ENCODE measurements at regions not wholly inside any gene's neighbourhood (a gene's known extent, or its start where the extent isn't known, plus 50 kb on each side); places are given as distances from the start of the nearest gene placed in this dataset.
"Not testable (repeated sequence)": the region's sequence is repeated elsewhere in the genome, so short reads cannot be mapped to it uniquely, and the experiment has no call there.

- in situ Hi-C loops (cut with HindIII; ENCODE audit: low sequenced_read_pairs) = no loop called here
- no peak for DNase-seq (ENCODE audit: low read depth)
- no peak overlapping the region for H3K4me3 ChIP-seq (ENCODE audit: low read depth, low read length)
- no peak for TF ChIP-seq CTCF (IDR thresholded peaks at IDR 0.05; ENCODE audit: low read depth, low read length, missing control alignments)
Observed at GRCh38 chr18:14997357-14997756, 249.4 kb downstream of the ANKRD30B start.

DNA sequence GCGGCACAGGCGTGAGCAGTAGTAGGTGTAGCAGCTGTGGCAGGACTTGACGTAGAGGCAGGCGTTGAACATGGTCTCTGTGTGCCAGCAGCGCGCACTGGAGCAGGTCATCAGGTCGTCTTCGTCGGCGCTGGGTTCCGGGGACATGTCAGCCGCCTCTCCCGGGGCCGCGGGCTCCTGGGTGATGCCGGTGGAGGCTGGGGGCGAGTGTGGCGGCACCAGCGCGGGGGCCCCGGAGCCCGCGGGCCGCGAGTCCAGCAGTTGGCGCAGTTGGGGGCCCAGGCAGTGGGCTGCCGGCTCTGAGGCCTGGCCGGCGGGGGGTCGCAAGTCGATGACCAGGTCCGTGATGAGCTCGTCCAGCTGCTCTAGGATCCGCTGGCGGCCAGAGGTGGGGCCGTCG is 249.9 kb downstream of the ANKRD30B start:
- H3K4me3 ChIP-seq (ENCODE audit: low read depth, low read length); in situ Hi-C loops (cut with HindIII; ENCODE audit: low sequenced_read_pairs); DNase-seq (ENCODE audit: low read depth): not testable (repeated sequence)

DNA sequence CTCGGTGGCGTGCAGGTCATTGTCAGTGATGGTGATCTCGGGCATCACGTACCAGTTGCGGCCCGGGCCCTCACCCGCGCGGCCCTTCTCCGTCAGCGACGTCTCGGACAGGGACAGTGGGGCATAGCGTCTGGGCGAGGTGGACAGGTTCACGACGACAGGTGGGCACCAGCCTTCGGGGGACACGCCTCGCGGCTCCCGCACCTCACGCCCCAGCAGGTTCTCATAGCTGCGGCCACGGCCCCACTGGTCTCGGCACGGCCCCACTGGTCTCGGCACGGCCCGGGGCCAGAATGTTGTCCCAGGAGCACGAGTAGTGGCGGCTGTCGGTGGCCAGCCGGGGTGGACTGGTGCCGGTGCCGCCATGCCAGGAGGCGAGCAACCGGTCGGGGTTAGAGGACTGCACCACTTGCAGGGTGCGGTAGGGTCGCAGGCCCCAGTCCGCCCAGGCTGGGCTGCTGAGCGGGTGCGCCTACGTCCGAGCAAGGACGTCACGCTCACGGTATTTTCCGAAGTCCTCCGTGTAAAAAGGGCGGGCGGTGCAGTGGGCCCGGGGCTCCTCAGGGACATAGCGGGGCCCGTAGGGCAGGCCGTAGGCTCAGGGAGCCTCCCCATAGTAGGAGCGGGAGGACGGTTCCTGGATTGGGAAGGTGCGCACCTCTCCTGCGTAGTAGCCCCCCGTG is 250.5 kb downstream of the ANKRD30B start:
- in situ Hi-C loops (cut with HindIII; ENCODE audit: low sequenced_read_pairs); DNase-seq (ENCODE audit: low read depth): not testable (repeated sequence)

DNA sequence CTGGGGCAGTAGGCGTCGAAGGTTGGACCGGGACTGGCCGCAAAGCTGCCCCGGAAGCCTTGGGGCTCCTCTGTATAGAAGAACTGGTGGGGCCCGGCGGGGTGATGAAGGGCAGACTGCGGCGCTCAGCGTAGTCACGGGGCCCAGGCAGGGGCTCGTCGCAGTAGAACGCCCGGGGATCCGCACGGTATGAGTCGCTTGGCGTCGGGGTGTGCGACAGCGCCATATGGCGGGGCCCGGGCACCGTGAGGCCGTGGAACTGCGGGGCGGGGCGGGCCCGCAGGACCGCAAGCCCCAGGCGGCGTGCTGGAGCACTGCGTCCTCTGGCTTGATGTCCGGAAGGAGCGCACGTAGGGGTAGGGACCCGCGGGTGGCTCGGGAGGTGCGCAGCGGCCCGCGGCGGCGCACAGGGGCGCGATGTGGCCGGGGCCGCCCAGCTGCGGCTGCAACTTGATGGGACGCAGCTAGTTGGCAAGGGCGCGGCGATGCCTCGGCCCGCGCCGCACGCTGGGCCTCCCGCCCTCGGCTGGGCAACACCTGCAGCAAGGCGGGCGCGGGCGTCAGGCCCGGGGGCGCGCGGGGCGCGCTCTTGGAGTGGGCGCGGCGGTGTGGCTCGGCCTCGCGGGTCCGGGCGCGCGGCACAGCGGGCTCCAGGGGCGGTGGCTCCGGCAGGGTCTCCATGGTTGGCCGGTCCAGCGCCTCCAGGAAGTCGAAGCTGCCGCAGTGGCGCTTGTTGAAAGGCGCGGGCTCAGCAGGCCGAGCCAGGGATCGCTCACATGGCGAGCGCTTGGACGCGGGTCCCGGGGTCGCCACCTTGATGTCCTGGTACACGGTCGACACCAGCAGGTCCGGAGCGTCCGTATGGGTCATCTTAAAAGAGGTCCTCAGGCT is 251.4 kb downstream of the ANKRD30B start:
- in situ Hi-C loops (cut with HindIII; ENCODE audit: low sequenced_read_pairs) = no loop called here
- DNase-seq (ENCODE audit: low read depth) = no peak
- no peak for TF ChIP-seq CTCF (IDR thresholded peaks at IDR 0.05; ENCODE audit: low read depth, low read length, missing control alignments)
- H3K4me3 ChIP-seq (ENCODE audit: low read depth, low read length) = no peak overlapping the region

More for the DNA sequence above, 250.5 kb downstream of the ANKRD30B start:
- not testable (repeated sequence) for H3K4me3 ChIP-seq (ENCODE audit: low read depth, low read length)

DNA sequence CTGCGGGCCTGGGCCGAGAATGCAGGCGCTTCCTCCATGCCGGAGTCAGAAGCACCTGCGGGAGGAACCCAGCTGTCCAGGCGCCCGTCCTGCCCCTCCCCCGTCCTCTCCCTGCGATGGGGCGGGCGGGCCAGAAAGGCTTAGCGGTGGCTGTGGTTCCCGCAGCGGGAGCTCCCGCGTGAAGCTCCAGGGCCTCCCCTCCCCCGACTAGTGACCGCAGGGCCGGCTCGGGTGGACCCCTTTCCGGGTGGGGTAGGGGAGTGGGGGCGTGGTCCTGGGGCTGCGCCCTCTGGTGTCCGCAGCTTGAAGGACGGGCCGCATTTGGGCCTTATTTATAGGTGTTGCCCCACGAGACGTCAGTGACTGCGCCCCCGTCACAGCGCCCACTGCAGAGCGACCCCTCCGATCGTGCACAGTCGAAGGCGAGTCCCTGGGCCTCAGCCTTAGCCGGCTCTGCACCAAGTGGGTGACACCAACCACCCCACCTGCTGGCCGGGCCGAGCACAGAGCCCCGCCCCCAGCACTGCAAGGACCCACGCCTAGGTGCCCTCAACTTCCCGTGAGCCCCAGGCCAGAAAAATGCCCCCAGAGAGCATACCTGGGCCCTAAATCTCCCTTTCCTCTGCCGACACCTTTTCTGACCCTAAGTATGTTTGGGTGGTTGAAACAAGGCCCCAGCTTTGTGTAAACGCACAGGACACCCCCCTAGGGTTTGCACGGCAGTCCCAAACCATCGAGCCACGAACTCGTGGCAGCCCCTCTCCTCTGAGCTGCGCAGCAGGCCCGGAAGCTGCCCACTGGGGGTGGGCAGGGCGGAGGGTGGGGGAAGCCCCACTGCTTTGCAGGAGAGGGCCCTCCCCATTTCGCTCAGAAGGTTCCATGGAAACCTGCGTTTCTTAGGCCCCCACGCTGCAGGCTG is 252.4 kb downstream of the ANKRD30B start:
- H3K4me3 ChIP-seq (ENCODE audit: low read depth, low read length); in situ Hi-C loops (cut with HindIII; ENCODE audit: low sequenced_read_pairs); DNase-seq (ENCODE audit: low read depth): not testable (repeated sequence)

DNA sequence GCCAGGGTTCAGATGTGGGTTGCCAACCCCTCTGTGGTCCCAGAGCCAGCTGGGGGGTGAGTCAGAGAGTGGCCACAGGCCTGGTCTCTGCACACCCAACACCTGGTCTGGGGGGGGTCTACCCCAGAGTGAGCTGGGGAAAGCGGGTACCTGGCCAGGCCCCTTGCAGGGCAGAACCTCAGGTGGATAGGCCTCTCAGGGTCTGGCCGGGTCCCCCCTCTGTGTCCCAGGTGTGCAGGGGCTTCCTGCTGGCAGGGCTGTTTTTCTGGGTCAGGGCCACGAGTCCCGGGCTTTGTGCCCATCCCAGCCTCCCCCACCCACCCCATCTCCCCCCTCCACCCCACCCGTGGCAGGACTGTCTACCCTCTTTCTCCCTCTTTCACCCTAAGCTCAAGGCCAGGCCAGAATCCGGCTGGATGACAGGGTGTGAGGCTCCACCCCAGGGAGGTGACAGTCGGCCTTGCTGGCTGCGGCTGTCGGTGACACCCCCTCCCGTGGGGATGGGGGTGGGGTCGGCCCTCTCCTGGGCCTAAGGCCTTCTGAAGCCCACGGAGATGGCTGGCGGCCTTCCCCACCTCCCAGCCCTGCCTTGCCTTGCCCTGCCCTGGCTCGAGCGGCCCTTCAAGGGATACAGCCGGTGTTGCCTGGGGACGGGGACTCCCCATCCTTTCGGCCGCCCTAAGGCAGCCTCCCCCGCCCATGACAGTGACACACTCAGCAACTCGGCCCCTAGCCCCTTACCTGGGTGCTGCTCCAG is 253.2 kb downstream of the ANKRD30B start:
- in situ Hi-C loops (cut with HindIII; ENCODE audit: low sequenced_read_pairs); DNase-seq (ENCODE audit: low read depth); H3K4me3 ChIP-seq (ENCODE audit: low read depth, low read length): not testable (repeated sequence)

- H3K4me3 ChIP-seq (ENCODE audit: low read depth, low read length); DNase-seq (ENCODE audit: low read depth); in situ Hi-C loops (cut with HindIII; ENCODE audit: low sequenced_read_pairs): not testable (repeated sequence)
Observed at GRCh38 chr18:15001795-15002107, 253.8 kb downstream of the ANKRD30B start.

GRCh38 chr18:15002765-15003164 is 254.8 kb downstream of the ANKRD30B start:
- H3K4me3 ChIP-seq (ENCODE audit: low read depth, low read length); in situ Hi-C loops (cut with HindIII; ENCODE audit: low sequenced_read_pairs); DNase-seq (ENCODE audit: low read depth): not testable (repeated sequence)

GRCh38 chr18:15003231-15003630 is 255.3 kb downstream of the ANKRD30B start:
- DNase-seq (ENCODE audit: low read depth); in situ Hi-C loops (cut with HindIII; ENCODE audit: low sequenced_read_pairs): not testable (repeated sequence)

DNA sequence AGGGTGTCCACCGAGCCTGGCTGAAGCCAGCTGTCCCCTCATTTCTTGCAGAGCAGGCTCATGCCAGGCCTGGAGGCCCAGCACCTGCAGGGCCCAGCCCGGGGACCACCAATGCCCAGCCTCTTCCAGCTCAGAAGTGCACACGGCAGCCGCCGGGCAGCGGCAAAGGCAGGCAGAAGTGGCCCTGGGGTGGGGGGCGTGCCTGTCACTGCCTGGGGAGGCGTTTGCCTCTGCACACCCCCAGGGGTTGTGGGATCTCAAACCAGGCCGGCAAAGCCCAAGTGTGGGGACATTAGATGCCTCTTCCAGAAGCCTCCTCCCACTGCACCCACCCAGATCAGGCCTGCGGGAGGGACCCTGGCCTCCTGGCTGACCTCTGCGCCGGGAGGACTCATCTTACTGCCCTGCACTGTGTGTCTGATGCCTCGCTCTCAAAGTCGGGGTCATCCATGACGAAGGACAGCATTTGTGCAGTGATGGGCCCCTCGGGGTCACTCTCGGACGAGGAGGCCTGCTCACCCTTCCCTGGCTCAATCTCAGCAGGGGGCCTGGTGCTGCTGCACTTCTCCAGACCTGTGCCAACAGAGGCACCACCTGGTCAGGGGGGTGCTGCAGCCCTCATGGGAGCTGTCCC is 255.8 kb downstream of the ANKRD30B start:
- DNase-seq (ENCODE audit: low read depth); in situ Hi-C loops (cut with HindIII; ENCODE audit: low sequenced_read_pairs); H3K4me3 ChIP-seq (ENCODE audit: low read depth, low read length): not testable (repeated sequence)

More at GRCh38 chr18:15003231-15003630, 255.3 kb downstream of the ANKRD30B start:
- not testable (repeated sequence) for H3K4me3 ChIP-seq (ENCODE audit: low read depth, low read length)

DNA sequence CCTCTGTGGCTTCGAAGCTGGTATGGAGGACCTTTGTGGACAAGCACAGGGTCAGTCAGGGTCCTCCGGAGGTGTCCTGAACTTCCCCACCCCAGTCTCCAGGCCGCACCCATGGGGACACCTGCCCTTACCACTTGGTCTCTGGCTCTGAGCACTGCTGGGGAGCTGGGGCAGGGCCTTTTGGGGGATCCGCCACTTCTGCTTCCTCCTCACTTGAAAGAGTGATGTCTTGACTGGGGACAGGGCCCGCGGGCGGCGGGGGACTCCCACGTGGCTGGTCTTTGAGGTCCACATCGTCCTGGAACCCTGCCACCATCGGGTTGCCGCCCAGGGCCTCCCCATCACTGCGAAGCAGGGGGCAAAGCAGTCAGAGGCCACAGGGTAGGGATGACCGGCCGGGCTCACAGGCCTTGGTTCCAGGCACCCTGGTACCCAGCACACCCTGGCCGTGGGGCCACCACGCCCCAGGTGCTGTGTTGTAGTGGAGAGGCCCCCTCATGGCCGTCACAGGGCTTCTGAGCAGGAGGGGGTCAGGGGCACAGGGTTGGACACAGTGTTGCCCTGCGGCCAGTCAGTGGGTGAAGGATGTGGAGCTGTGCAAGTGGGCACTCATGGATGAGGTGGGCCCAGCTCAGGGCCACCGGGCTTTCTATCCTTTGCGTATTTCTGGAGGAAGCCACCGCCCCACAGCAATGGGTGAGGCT is 256.4 kb downstream of the ANKRD30B start:
- DNase-seq (ENCODE audit: low read depth); H3K4me3 ChIP-seq (ENCODE audit: low read depth, low read length); in situ Hi-C loops (cut with HindIII; ENCODE audit: low sequenced_read_pairs): not testable (repeated sequence)

Data from astrocyte of the cerebellum (primary cell).